Stimulated activated naive CD4-positive, alpha-beta T cell (primary cell): ENCODE measurements at regions not wholly inside any gene's neighbourhood (a gene's known extent, or its start where the extent isn't known, plus 50 kb on each side); places are given as distances from the start of the nearest gene placed in this dataset.
"Not testable (repeated sequence)": the region's sequence is repeated elsewhere in the genome, so short reads cannot be mapped to it uniquely, and the experiment has no call there.

Source experiments
- DNase-seq, 6 experiments: peaks; one replicate each; lab custom pipeline; 2025; lab: John Stamatoyannopoulos, UW

- DNase-seq = not testable (repeated sequence)
Observed at GRCh38 chr6:86872810-86873209, 64.5 kb upstream of the HTR1E start.

GRCh38 chr6:86871681-86872080 is 65.6 kb upstream of the HTR1E start:
- no peak for DNase-seq

DNA sequence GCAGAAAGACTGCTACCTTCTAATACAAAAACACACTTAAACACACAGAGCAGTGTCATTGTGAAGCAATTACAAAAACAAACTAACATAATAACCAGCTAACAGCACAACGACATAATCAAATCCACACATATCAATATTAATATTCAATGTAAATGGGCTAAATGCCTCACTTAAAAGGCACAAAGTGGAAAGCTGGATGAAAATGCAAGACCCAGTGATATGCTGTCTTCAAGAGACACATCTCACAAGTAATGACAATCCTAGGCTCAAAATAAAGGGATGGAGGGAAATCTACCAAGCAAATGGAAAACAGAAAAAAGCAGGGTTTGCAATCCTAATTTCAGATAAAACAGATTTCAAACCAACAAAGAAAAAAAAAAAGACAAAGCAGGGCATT is 67.8 kb upstream of the HTR1E start:
- DNase-seq = no peak

DNA sequence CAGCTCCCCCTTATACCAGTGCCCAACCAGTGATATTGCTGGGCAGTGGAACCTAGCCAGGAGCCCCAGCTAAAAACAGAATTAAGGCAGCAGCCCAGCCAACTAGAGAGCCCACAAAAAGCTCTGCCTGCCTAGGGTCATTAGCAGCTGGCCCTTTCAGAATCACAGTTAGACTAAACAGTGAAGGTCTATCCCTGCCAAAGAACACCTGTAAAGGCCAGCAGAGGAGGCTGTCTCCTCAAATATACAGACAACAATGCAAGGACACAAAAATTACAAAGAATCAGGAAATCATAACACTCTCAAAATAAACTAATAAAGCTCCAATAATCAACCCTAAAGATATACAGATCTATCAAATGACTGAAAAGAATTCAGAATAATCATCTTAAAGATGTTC is 77.8 kb upstream of the HTR1E start:
- DNase-seq = no peak

DNA sequence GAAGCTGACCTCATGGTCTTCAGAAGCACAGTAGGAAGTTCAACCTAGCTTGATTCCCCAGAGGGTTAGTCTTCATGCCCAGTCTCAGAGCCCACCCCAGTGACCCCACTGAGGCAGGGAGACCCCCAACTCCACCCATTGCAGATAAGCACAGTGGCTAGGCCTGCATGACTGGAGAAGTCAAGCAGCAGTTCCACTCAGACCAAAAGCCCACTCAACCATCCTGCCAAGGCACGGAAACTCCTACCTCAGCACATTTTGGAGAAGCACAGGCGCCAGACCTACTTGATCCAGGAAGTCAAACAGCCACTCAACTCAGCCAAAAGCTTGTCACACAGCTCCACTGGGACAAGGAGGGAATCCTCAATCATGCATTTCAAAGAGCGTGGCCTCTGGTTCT is 78.4 kb upstream of the HTR1E start:
- DNase-seq = no peak

DNA sequence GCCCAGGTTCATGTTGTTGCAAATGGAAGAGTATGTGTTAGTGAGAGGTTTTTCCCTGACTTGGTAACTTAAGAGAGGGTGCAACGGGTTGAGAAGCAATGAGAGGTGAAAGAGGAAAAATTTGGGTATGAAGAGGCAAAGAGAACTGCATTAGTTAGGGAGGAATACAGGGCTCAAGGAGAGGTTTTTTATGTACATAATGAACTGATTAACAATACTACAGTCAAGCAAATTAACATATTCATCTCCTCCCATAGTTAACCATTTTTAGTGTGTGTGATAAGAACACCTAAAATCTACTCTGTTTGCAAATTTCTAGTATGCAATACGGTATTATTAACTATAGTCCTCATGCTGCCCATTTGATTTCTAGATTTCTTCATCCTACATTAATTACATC is 79.5 kb upstream of the HTR1E start:
- DNase-seq = no peak

DNA sequence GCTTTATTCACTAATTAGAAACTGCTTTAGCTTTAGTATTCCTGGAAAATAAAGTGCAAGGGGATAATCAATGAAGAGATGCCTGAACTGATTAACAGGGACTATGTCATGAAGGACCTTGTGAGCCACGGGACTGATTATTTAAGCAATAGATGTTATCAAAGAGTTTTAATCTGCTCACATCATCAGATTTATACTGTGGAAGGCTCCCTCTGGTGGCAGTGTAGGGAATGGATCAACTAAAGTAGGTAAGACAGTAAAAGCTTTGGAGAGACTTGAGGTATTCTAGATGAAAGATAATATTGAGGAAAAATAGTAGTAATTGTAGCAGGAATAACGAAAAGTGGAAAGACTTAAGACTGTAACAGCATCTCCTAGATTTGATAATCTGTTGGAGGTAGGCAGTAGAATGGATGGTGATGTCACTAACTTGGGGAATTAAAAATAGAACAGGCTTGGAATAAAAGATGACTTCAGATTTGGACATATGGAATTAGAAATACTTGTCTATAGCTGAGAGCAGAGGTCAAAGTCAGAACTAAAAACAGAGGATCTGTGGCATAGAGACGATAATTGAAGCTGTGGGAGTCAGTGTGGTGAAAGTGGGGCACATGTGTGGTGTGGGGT is 80.3 kb upstream of the HTR1E start:
- no peak for DNase-seq

- no peak for DNase-seq
Observed at GRCh38 chr6:86856379-86856778, 80.9 kb upstream of the HTR1E start.

DNA sequence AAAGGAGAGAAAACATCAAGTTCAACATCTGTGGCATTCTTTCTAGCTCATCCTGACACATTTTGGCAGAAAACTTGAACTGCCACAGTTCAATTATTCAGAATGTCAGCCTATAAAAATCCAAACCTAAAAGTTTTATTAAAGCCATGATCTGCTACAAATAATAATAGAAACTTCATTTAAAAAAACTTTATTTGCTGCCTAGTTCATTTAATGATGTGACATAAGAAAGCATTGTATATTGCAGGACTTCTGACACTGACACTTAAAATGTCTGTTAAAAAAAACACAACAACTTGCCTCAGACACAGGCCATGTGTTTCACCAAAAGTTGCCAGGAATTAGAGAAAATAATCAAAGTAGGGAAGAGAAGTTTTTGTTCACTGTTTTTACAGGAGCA is 88.3 kb upstream of the HTR1E start:
- DNase-seq = no peak

DNA sequence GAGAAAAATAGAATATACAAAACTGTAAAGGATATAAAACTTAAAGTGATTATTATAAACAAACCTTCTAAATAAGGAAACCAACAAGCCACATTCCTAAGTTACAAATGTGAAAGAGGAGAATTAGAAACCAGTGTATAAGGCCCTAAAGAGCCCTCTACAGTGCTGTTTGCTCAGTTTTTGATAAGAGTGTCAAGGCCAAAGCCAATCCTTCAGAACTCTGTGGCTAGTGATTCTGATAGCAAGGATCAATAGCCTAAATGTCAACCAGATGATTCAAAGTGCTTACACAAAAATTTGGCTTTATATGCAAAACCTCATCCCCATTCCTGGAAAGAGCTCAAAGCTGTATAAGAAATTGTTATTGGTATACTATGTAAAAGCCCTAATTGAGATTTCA is 104.6 kb upstream of the HTR1E start:
- DNase-seq = no peak

GRCh38 chr6:86825436-86825835 is 111.9 kb upstream of the HTR1E start:
- DNase-seq = no peak

GRCh38 chr6:86822747-86823146 is 114.6 kb upstream of the HTR1E start:
- no peak for DNase-seq

- DNase-seq = no peak
Observed at GRCh38 chr6:86820750-86821149, 116.6 kb upstream of the HTR1E start.

GRCh38 chr6:86793649-86794048 is 143.7 kb upstream of the HTR1E start:
- no peak for DNase-seq

DNA sequence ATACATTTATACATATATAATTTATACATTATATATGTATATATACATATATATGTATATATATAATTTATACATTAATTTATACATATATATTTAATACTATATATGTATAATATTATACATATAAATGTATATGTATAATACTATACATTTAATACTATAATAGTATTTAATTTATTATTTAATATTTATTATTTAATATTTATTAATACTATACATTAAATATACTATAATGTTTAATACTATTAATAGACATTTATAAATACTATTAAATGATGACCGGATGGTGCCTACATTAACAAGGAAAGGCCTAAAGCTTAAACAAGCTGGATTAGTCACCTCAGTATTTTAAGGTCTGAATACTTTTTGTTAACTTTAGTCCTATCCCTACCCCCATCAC is 145.9 kb upstream of the HTR1E start:
- DNase-seq = no peak

DNA sequence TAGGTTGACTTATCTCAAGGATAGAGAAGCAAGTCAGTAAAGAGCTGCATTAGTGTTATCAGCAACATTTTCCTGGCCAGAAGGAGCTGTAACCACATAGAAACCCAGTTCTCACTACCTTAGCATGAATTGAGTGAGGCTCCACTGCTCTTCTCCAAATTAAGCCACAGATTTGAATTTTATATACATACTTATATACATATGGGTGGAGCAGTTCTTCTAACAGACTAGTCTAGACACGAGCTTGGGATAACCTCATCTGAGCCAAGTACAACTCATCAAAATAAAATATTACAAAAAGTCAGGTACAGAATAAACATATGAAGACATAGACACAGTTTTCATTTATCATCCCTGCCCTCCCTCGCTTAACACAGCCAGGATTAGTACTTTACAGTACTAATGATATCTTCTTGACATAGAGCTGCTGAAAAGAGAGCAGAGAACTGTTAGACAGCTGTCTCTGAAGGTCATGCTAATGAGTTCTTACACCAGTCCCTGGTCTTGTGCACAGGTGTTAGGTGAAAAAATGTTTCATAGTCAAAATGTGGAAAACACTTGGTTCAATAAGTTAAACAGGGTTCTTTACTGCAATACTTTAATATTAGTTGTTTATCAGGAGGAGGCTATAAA is 147.4 kb upstream of the HTR1E start:
- no peak for DNase-seq

DNA sequence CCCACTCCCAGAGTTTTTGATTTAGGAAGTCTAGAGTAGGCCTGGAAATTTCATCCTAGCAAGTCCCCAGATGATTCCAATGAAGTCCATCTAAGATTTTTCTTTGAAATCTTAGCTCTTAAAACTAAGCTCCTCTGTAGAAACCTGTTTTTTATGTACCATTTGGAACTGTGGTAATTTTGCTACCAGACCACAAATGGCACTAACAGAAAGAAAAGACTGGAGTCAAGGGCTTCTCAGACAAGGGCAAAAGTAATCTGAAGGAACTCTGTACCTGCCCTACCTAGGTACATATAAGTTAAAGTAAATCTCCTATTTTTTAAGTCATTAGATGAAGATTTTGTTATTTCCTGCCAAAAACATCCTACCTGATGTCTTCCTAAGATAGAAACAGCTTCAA is 155.0 kb upstream of the HTR1E start:
- no peak for DNase-seq

DNA sequence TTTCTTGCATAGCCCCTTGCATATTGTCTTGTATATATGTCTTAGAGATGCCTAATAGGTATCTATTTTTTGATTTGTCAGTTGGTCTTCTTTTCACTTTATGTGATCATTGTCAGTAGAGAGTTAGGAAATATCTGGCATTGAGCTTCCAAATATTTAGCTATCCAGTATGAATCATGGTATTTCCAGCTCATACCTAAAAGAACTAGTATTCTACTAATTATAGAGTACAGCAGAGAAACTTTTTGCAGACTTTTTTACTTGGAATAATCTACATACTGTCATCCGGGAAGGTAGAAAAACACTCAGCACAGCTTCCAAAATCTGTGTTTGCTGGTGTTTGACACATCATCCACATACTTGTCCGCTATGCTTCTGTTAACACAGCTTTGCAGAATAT is 156.4 kb upstream of the HTR1E start:
- no peak for DNase-seq

DNA sequence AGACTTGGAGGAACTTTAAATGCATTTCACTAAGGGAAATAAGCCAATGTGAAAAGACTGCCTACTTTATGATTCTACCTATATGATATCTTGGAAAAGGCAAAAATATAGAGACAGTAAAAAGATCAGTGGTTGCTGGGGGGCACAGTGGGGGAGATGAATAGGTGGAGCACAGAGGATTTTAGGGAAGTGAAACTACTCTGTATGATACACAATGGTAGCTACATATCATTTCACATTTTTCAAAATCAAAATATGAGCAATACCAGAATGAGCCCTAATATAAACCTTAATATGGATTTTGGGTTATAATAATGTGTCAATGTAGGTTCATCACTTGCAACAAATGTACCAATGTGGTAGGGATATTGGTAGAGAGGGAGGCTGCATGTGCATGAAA is 161.4 kb upstream of the HTR1E start:
- no peak for DNase-seq

DNA sequence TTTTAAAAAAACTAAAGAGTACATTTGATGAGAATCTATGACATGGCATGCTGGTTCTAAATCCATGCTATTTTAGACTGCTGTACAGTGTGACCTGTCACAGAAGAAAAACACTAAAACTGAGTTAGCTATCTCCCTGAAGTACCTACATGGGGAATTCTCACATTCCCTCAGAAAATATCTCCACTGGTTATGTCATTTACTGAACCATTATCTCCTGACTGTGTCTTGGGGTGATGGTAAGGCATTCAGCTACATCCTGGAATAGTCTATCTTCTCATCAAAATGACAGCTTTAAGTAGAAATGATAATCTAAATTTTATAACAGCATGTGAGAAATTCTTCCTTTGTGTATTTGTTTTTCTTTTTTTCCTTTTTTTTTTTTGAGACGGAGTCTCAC is 172.1 kb upstream of the HTR1E start:
- no peak for DNase-seq

GRCh38 chr6:86759953-86760352 is 177.4 kb upstream of the HTR1E start:
- not testable (repeated sequence) for DNase-seq

GRCh38 chr6:86756640-86757229 is 180.6 kb upstream of the HTR1E start:
- DNase-seq = no peak

DNA sequence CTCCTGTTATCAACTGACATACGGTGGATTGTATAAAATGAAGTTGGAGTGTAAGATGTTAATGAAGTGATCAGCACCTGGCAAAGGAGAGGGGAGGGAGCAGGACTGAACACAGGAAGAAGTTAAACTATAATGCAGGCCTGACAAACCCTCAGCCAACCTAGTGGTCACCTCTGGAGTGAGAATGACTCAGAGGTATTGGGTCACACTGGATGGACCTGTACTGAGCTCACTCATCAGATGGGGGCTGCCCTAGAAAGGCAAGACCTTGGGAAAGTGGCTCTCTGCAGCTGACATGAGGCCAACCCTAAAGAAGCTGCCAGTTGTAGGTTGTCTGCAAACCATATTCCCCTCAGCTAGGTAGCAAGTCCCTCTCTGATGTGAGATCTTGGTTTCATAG is 193.3 kb upstream of the HTR1E start:
- no peak for DNase-seq

DNA sequence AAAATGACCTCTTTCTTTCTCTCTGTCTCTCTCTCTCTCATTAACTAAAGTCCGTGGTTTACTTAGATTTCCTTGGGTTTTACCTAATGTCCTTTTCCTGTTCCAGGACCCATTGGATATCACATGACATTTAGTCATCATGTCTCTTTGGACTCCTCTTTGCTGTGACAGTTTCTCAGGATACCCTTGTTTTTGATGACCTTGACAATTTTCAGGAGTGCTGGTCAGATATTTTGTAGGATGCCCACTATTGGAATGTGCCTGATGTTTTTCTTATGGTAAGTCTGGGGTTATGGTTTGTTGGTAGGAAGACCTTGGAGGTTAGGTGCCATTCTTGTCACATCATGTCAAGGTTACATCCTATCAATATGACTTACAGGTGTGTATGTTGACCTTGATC is 199.2 kb upstream of the HTR1E start:
- DNase-seq = no peak
